RWPE1 (cell line): ENCODE measurements at regions not wholly inside any gene's neighbourhood (a gene's known extent, or its start where the extent isn't known, plus 50 kb on each side); places are given as distances from the start of the nearest gene placed in this dataset.

ENCODE experiments used
- CTCF ChIA-PET: fragments of 350-600 bp; sonication (Branson Sonifier 250); formaldehyde crosslinking; extraction: SDS; loops from one replicate; lab custom pipeline; 2021; lab: Yijun Ruan, JAX
- POLR2A ChIA-PET: fragments of 400-600 bp; formaldehyde crosslinking; extraction: SDS; loops from one replicate; lab custom pipeline; 2020; ENCODE audit warnings: antibody characterized with exemption; ENCODE audit not compliant: low non-redundant PET; lab: Yijun Ruan, JAX
- DNase-seq: peaks from one replicate; pipeline ENCODE4 v3.0.0; 2012; ENCODE audit warnings: low spot score
- H3K27ac ChIP-seq: fragments of 450-650 bp; 2 replicates; pipeline ENCODE4 v1.5.1; 2017
- TF ChIP-seq, protein P1 (sequence below): fragments of 450-650 bp; conservative IDR thresholded peaks from 2 replicates; pipeline ENCODE4 v1.5.1; 2017; ENCODE audit warnings: low read depth, mild to moderate bottlenecking

DNA sequence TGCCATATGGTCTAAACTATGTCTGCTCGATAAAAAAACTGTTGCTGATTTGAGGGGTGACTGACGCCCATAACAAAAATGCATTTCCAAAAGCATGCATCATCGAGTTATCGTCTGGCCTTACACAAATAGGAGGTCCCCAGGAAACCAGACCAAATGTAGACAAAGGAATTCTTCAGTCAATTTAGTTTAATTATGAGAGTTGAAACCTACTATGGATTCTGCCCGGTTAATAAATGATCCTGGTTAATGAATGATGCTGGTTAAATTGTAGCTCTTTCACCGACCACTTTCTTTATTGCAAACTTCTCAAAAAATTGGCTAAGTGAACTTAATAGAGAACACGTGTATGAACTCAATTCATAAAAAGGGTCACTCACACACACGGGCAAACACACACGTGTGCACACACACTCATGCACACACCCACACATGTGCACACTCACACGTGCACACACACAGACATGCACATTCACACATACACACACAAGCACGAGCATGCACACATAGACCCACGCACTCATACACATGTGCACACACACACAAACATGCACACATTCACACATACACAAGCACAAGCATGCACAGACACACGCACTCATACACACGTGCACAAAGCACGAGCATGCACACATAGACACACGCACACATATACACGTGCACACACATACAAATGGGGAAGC lies 59.0 kb upstream of the SALL3 start:
- no peak for DNase-seq
- ChIA-PET POLR2A (no interaction called here), CTCF (interaction anchor here (0.7 kb wide), 1 partner anchor 724 kb away, joined by 4 read pairs; no protein-coding TSS in a partner anchor)
- TF ChIP-seq, protein P1, sequence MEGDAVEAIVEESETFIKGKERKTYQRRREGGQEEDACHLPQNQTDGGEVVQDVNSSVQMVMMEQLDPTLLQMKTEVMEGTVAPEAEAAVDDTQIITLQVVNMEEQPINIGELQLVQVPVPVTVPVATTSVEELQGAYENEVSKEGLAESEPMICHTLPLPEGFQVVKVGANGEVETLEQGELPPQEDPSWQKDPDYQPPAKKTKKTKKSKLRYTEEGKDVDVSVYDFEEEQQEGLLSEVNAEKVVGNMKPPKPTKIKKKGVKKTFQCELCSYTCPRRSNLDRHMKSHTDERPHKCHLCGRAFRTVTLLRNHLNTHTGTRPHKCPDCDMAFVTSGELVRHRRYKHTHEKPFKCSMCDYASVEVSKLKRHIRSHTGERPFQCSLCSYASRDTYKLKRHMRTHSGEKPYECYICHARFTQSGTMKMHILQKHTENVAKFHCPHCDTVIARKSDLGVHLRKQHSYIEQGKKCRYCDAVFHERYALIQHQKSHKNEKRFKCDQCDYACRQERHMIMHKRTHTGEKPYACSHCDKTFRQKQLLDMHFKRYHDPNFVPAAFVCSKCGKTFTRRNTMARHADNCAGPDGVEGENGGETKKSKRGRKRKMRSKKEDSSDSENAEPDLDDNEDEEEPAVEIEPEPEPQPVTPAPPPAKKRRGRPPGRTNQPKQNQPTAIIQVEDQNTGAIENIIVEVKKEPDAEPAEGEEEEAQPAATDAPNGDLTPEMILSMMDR: no peak
- no peak overlapping the region for H3K27ac ChIP-seq

DNA sequence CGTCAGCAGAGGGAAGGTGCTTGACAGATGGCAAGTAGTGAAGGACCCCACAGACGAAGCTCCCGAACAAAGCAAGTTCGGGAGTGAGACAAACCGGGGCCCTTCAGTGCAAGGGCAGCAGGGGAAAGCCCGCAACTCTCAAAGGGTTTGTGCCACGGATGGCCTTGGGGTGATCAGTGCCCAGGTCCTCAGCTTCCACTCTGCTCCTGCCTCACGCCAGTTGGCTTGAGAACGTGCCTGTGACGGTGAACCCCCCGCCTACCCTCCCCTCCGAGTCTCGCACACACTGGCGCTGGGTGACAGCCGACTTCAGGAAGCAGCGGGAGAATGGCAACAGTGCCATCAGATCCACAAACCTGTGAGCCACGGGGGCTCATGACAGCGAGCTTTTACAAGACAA lies 56.8 kb upstream of the SALL3 start:
- ChIA-PET POLR2A (no interaction called here), CTCF (no interaction called here)
- TF ChIP-seq, protein P1: no peak
- DNase-seq: no peak
- H3K27ac ChIP-seq: no peak overlapping the region

DNA sequence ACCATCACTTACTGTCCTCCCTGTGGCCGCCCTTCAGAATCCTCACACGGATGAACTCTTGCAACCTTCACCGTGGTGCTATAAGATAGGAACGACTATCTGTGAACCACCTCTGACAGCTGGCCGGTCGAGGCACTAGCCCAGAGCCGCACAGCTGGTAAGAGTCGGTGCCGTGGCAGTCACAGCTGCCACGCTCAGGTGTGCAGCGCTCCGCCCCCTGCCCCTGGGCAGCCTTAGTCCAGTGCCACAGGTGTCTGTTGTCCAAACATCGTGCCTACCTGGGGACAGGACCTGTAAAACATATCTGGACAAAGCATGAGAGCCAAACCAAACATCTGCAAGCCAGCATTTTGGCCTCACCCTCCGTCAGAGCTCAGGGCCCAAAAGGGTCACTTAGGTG lies 55.3 kb upstream of the SALL3 start:
- no peak for DNase-seq

DNA sequence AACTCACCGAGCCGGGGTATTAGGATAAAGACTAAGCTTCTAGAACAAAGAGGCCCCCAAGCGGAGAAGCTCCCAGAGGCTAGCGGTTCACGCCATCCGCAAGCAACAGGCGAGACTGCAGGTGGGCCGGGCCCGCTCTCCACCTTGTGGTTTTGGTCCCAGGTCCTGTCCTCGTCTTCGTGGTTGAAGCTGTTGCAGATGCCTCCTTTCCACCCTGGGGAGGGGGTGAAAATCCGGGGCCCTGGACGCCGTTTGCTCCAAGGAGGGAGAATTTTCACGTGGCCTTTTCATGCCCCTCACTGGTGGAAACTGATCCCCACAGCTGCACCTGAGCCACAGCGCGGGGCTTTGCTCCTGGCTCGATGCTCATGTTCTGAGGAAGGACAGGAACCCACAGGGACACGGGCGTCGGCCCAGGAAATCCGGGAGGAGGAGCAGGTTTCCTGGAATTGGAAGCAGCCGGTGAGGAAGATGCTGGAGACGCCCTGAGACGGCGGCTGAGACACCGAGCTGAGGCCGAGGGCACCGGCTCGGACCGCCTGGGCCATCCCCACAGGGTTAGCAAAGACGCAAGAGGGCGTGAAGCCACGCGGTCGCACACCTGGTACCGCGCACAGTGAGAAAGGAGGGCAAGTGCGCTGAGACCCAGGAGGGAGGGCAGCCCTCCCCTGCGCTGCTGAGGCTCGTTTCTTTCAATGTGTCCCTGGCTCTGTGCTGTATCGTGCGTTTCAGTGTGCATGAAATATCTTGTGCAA lies 54.7 kb upstream of the SALL3 start:
- H3K27ac ChIP-seq: no peak overlapping the region
- DNase-seq: no peak
- ChIA-PET POLR2A (no interaction called here), CTCF (interaction anchor here (0.5 kb wide), 1 partner anchor 754 kb away, joined by 3 read pairs; no protein-coding TSS in a partner anchor)
- TF ChIP-seq, protein P1: no peak

More for the DNA sequence above, 55.3 kb upstream of the SALL3 start:
- ChIA-PET CTCF (interaction anchor here (0.5 kb wide), 1 partner anchor 753 kb away, joined by 3 read pairs; no protein-coding TSS in a partner anchor), POLR2A (no interaction called here)
- TF ChIP-seq, protein P1: no peak
- no peak overlapping the region for H3K27ac ChIP-seq

DNA sequence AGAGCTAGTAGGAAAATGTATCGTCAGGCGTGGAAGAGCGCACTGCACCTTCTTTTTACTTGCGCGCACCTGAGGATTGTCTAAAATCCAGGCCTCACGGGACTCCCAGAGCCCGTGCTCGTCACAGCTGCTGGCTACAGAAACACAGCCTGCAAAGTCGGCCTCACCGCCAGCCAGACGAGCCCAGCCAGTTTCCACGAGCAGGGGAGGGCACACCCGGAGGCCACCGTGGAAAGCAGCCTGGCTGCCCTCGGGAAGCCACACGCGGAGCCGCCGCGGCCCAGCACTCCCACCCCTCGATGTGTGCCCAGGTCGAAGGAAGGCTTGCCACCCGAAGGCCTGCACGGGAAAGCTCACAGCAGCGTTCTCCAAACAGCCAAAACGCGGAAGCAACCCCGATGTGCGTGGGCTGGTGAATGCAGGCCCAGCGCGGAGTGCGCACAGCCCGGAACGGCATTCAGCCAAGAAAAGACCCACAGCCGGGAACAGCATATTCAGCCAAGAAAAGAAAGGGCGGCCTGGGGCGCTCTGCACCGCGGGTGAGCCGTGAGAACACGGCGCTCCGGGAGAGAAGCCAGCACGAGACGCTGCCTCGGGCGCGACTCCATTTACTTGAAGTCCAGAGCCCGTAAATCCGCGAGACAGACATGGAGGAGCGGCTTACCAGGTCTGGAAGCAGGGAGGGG lies 53.9 kb upstream of the SALL3 start:
- no peak for DNase-seq
- CTCF ChIA-PET: no interaction called here
- no peak overlapping the region for H3K27ac ChIP-seq
- POLR2A ChIA-PET: no interaction called here
- TF ChIP-seq, protein P1: no peak

DNA sequence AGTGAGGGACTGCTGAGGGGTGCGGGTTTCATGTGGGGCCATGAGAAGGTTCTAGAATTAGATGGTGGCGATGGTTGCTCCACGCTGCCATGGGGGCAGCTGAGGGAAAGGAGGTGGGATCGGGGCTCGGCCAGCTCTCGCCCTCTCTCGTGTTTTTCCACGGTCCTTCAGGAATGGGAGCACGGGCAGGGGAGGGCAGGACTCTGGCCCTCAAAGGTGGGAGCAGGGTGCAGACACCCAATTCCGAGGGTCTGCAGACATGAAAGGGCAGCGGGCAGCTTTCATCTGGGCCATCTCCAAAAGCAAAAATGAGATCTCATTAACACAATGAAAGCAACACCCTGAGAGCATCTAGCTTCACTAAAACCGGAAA lies 53.4 kb upstream of the SALL3 start:
- POLR2A ChIA-PET: no interaction called here
- H3K27ac ChIP-seq: no peak overlapping the region
- no peak for DNase-seq
- CTCF ChIA-PET: no interaction called here
- TF ChIP-seq, protein P1: no peak
